GM19468 (cell line): ENCODE measurements at regions not wholly inside any gene's neighbourhood (a gene's known extent, or its start where the extent isn't known, plus 50 kb on each side); places are given as distances from the start of the nearest gene placed in this dataset.

ENCODE experiments used
- ATAC-seq: cut with Tn5 transposase; IDR thresholded peaks from one replicate; pipeline ENCODE4 v1.9.1; 2021; ENCODE audit warnings: mild to moderate bottlenecking, moderate library complexity, moderate number of reproducible peaks; ENCODE audit not compliant: unreplicated experiment; ENCODE audit errors: extremely low read depth

GRCh38 chr9:1400983-1401382, 350.8 kb downstream of the DMRT2 start:
- ATAC-seq: no peak

GRCh38 chr9:1404940-1405339, 354.8 kb downstream of the DMRT2 start:
- ATAC-seq: no peak

DNA sequence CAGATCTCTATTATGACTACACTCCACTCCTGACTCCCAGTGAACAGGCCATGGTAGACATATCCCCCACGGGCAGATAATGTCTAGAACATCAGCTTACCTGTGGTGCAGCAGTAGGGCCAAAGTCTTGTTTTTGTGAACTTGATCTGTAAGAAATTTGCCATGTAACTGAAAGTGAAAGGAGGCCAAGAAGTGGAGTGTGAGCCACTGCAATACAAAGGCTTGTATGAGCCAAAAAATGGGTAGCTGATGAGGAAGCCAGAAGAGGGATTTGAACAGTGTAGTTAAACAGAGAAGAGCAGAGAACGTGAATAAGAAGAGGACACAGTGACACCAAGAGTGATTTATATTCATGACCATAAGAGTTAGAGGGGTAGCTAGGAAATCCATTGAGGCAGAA, 361.7 kb downstream of the DMRT2 start:
- ATAC-seq: no peak

GRCh38 chr9:1414711-1415131, 364.6 kb downstream of the DMRT2 start:
- no peak for ATAC-seq

DNA sequence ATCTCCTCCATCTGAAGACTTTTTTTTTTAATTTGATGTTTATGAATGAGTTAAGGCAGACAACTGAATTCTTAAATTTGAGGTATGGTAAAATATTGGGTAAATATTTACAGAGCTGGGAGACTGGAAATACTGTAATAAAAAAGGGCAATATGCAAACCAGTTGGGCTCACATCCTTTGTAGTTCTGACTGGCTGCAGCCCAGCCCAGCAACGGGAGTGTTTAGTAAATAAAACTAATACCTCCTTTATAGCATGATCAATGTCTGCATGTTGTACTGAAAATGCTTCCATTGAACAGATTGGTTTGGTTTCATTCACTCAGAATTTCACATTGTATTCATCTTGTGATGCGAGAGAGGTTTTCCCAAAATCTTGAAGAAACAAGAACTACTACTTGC, 365.0 kb downstream of the DMRT2 start:
- no peak for ATAC-seq

DNA sequence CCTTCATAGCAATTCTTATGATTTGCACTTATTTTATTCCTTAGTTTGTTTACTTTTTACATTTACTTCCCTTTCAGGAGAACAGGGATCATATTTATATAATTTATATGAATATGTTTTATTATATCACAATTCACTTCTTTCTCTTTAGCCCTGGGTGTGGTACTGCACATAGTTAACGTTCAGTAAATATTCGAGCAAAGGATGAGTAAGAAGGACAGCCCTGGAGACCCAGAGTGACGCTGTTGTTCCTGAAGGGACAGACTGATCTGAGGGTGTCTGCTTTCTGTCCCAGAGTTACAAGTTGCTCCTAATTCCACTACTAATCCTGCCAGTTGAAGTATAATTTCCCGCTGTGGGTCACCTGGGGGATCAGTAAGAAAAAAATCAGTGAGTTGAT, 366.1 kb downstream of the DMRT2 start:
- ATAC-seq: no peak

DNA sequence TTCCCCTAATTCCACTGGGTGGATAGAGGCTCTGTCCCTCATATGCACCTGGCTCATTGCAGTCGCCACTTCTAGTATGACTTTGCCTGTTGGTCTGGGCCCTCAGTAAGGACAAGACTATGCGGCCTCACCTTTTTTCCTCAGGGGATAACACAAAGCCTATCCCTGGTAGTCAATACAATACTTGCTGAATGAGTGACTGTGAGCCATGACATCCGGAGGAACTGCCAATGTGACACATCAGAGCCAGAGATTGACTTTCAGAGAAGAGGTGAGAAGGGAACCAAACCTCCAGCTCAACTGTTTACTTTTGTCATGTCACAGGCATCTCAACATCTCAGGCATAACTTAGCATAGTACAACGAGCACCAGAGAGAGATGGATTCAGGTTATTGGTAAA, 371.3 kb downstream of the DMRT2 start:
- no peak for ATAC-seq

DNA sequence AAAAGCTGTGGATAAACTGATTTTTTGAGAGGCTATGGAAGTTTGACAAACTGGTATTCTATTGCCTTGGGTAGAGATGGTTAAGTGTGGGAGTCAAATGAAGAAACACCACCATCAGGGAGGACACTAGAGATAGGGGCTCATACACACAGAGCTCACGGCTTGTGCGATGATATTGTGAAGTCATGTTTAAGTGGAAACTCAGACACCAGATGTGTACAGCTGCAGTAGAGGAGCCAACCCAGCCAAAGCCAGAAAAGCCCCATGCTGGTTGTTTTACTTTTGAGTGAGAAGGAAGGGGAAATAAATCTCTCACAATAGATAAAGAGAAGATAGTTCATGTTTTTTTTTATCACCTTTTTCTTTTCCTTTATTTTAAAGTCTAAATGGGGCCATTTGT, 377.7 kb downstream of the DMRT2 start:
- no peak for ATAC-seq

- ATAC-seq: no peak
Measured at GRCh38 chr9:1429297-1429696, 379.1 kb downstream of the DMRT2 start.

GRCh38 chr9:1431461-1431860, 381.3 kb downstream of the DMRT2 start:
- ATAC-seq: no peak

- ATAC-seq: no peak
Measured at GRCh38 chr9:1434052-1434767, 384.1 kb downstream of the DMRT2 start.

- no peak for ATAC-seq
Measured at GRCh38 chr9:1434811-1435210, 384.7 kb downstream of the DMRT2 start.

DNA sequence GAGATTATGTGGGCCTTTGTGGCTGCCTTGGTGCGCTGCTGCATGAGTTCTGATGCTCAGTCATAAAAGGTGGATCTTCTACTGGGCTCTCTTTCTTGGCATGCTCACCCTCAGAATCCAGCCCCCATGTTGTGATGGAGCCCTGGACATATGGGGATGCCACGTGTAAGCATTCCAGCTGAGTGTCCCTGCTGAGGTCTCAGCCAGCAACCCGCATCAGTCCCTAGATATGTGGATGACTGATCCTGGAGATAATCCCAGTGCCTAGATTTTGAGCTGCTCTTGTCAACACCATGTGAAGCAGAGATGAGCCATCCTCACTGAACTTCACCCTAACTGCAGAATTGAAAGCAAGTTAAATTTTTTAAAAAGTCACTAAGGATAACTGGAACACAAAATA, 390.1 kb downstream of the DMRT2 start:
- ATAC-seq: no peak

DNA sequence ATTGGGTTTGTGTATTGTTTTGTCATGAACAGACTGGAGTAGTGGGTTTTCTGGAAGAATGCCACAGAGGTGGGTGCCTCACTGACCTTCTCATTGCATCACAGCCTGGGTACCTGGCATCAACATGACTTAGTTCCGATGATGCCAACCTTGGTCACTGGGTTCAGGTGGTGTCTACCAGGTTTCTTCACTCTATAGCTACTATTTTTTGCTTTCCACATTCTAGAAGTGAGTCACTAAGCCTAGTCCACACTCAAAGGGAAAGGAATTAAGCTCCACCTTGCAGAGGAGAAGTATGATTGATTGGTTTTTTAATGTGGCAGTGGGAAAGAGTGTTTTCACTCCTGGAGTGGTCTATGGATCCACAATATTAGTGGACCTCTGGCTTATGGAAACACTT, 391.9 kb downstream of the DMRT2 start:
- ATAC-seq: no peak

GRCh38 chr9:1443450-1443849, 393.3 kb downstream of the DMRT2 start:
- ATAC-seq: no peak

- ATAC-seq: no peak
Measured at GRCh38 chr9:1446671-1447070, 396.5 kb downstream of the DMRT2 start.

DNA sequence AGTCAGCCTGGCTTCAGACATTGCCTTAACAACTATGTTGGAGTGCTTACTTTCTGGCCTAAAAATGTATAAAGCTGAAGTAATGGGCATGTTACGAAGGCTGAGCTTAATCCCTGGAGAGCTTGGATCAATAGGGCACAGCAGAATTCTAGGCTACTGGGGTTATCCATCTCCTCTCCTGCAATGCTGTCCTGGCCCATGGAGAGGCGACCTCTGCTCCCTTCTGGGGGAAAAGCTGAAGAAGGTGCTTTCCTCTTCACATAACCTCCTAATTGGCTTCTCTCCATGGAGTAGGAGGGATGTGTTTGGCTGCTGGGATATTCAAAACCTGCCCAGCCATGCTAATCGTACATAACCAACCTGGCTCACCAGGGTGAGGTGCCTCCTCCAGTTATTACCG, 403.5 kb downstream of the DMRT2 start:
- ATAC-seq: no peak

DNA sequence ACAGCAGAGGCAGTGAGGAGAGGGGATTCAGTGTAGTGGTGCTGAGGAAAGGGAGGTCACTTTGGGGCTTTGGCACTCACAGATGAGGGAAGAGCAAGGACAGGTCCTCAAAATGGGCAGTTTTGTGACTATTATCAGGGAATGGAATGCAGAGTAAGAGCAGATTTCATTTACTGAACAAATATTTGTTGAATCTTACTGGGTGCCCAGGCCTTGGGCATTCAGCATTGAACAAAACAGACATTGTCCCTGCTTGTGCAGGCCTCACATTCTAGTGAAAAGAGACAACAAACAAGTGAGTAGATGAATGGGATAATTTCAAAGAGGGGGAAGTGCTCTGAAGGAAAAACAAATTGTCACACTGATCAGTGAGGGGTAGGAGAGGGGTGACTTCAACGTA, 404.1 kb downstream of the DMRT2 start:
- no peak for ATAC-seq

DNA sequence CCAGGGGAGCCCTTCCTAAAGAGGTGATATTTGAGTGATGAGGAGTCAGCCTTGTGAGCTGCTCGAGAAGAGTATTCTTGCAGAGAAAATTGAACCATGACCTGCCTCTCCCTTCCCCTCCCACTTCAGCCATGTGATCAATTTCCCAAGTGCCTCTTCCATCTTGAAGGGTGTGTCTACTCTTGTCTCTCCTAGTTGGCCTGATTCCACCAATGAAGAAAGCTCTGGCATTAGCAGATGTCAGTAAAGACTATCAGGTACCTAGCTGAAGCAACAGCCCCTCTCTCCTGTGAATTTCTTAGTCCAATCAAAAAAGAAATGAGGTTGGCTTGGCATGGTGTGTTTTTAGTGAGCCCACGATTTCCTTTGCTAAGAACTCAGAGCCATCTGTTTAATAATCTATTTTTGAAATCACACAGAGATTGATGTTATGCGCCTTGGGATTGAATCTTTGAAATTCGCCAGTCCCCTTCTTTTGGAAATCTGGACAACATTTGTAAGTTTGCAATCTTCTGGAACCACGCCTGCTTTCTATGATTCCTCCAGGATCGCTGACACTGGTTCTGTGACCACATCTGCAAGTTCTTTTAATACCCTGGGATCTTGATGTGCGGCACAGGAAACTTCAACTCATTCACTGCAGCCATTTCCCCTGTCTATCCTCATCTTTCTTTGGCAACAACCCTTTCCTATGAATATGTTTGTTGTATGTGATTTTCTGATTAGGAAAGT, 404.6 kb downstream of the DMRT2 start:
- no peak for ATAC-seq

- no peak for ATAC-seq
Measured at GRCh38 chr9:1455766-1456165, 405.6 kb downstream of the DMRT2 start.

DNA sequence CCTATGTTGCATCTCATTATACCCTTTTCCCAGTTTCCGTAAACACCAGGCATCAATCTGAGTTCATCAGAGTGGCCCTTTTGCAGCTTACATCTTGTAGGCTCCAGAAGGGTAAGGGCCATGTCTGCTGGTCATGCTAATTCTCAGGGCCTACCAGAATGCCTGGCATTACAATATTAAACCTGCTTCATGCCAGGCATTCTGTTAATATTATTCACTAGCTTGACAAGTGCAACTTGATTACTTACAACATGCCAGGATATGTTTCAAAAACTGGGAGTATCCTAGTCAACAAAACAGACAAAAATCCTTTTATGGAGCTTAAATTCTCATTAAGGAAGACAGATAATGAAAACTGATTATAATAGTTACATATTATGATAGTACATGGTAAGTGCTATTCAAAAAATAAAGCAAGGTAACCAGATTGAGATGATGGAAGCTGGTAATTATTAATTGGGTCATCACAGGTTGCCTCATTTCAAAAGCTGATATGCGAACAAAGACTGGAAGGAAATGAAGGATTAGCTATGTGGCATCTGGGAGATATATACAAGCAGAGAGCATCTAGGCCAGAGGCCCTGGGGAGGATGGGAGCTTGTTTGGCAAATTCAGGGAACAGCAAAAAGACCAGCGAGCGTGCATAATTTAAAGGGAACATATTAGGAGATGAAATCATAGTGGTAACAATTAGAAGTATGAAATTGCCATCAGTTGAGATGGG, 406.3 kb downstream of the DMRT2 start:
- ATAC-seq: no peak
